Brain microvascular endothelial cell (primary cell): ENCODE measurements at regions not wholly inside any gene's neighbourhood (a gene's known extent, or its start where the extent isn't known, plus 50 kb on each side); places are given as distances from the start of the nearest gene placed in this dataset.

Source experiments
- DNase-seq: peaks from one replicate; pipeline ENCODE4 v3.0.0-alpha.2; 2020
- H3K27ac ChIP-seq: fragments of 250-450 bp; sonication (Bioruptor Pico); 2 replicates; pipeline ENCODE4 v1.5.1; 2020; ENCODE audit warnings: mild to moderate bottlenecking, moderate library complexity
- H3K27me3 ChIP-seq: fragments of 250-450 bp; sonication (Bioruptor Pico); replicated peaks from 2 replicates; pipeline ENCODE4 v1.5.1; 2020; ENCODE audit warnings: mild to moderate bottlenecking
- H3K36me3 ChIP-seq: fragments of 250-450 bp; sonication (Bioruptor Pico); replicated peaks from 2 replicates; pipeline ENCODE4 v1.5.1; 2020; ENCODE audit warnings: mild to moderate bottlenecking
- H3K4me3 ChIP-seq: 2 replicates; pipeline ENCODE4 v1.5.1; 2011; ENCODE audit warnings: low read depth, mild to moderate bottlenecking, control low read depth, low read length, moderate library complexity
- in situ Hi-C: cut with HindIII; loops from 2 replicates; pipeline ENCODE4 v1.10.0; 2017; ENCODE audit warnings: low sequenced_read_pairs, low pct_ligation_motif_present
- TF ChIP-seq, protein P1 (sequence below): IDR thresholded peaks from 2 replicates; pipeline ENCODE4 v1.5.1; 2011; ENCODE audit warnings: low read depth, mild to moderate bottlenecking, moderate library complexity, low read length, control low read depth, inconsistent platforms; ENCODE audit errors: missing control alignments

DNA sequence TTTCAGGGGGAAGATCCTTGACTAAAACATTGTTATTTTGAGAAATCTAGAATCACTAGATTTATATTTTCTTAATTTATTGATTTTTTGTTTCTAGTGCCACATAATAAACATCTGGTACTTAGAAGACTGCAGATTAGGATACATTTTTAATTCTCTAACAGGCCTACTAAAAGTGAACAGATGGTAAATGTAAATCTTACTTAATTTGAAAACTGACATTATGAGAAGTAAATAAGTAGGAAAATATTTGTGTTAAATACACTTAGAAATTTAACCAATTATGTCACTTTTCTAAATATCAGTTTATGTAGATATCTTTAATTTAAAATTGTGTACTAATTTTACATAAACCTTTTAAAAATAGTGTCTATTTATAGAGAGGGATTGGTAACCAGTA lies 2255.6 kb upstream of the PCDH20 start:
- DNase-seq, result no peak
- Histone ChIP-seq H3K27ac (no peak overlapping the region), H3K27me3 (no peaks in the 10 kb centered on the region), H3K4me3 (no peak overlapping the region), H3K36me3 (no peaks in the 10 kb centered on the region)
- TF ChIP-seq, protein P1, sequence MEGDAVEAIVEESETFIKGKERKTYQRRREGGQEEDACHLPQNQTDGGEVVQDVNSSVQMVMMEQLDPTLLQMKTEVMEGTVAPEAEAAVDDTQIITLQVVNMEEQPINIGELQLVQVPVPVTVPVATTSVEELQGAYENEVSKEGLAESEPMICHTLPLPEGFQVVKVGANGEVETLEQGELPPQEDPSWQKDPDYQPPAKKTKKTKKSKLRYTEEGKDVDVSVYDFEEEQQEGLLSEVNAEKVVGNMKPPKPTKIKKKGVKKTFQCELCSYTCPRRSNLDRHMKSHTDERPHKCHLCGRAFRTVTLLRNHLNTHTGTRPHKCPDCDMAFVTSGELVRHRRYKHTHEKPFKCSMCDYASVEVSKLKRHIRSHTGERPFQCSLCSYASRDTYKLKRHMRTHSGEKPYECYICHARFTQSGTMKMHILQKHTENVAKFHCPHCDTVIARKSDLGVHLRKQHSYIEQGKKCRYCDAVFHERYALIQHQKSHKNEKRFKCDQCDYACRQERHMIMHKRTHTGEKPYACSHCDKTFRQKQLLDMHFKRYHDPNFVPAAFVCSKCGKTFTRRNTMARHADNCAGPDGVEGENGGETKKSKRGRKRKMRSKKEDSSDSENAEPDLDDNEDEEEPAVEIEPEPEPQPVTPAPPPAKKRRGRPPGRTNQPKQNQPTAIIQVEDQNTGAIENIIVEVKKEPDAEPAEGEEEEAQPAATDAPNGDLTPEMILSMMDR, result no peak
- in situ Hi-C loops, result no loop called here

DNA sequence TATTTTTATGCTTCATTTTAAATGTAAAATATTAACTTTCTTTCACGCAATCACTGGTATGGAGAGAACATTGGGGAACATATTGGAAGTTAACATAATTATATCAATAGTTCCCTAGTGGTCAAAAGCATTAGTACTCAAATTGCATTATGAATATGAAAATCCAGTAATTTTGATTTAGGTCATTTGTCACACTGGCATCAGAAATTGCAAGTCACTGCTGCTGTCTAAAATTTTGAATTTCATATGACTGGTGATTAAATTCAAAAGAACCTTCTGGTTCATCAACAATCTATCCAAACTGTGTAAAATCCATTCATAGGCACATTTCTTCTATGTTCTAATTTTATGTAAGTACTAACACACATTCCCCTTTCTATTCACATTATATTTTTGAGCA lies 2235.7 kb upstream of the PCDH20 start:
- in situ Hi-C loops, result no loop called here
- TF ChIP-seq, protein P1, result no peak

DNA sequence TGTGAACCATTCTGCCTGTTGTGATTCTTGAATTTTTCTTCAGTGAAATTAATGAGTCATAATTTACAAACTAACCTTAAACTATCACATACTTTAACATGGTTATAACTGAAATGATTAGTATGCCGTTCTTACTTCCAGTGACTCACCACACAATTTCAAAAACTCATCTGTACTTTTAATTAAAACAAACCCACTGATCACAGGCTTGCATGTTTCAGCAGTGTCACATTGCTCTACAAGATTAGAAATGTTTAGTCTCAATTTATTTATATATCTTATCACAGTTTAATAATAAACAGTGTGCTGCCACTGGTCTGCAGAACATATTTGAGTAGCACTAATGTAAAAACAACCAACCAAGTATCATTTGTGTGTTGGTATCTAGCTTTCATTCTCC lies 2227.9 kb upstream of the PCDH20 start:
- Histone ChIP-seq H3K36me3 (no peaks in the 10 kb centered on the region), H3K27ac (no peak overlapping the region), H3K27me3 (no peaks in the 10 kb centered on the region), H3K4me3 (no peak overlapping the region)
- in situ Hi-C loops, result no loop called here
- TF ChIP-seq, protein P1, result no peak
- DNase-seq, result no peak

More for the DNA sequence above, 2235.7 kb upstream of the PCDH20 start:
- Histone ChIP-seq H3K4me3 (no peak overlapping the region), H3K36me3 (no peaks in the 10 kb centered on the region), H3K27ac (no peak overlapping the region), H3K27me3 (no peaks in the 10 kb centered on the region)
- DNase-seq, result no peak

DNA sequence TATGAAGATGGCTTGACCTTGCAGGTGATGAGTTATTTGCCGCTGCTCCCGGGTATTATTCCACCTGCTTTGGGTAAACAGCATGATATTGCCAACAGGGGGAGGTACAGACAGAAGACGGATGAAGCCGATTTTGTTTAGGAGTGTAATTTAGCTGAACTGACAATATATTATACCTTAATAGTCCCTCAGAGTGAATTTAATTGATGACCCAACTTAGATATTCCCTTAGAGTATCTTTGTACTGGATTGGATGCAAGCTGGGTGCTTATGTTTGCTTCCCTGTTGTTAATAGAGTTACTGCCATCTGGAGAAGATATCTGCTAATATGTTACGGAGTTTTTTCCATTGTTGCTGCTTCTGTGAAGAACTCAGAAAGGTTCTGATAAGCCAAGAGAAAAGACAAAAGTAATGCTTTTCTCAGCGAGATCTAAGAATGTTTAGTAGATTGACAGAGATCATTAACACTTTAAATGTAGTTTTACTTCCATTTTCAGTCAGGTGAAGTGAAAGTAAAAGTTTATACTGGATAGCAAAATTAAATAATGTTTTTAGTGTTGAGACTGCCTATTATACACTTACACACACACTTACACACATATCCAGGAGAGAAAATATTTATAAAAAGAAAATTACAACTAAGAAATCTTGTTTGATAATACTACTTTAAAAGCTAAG lies 2220.8 kb upstream of the PCDH20 start:
- Histone ChIP-seq H3K36me3 (no peaks in the 10 kb centered on the region), H3K4me3 (no peak overlapping the region), H3K27ac (no peak overlapping the region), H3K27me3 (no peaks in the 10 kb centered on the region)
- in situ Hi-C loops, result no loop called here
- DNase-seq, result no peak
- TF ChIP-seq, protein P1, result peak; percentile 36

DNA sequence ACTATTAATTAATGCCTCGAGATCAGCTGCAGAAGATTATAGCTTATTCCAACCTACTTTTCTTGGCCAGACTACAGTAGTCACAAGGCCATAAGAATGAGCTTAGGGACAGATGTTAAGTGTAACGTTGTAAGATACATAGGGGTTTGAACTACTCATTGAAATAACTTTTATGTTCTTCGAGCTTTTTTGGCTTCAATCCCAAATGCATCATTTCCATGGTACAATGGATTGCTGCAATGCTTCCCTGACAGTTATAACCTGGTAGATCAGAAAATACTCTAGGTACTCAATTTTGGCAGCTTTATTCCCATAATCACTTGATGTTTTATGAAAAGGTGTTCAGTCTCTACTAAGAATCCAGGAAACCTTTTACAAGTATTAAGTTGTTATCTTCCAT lies 2216.7 kb upstream of the PCDH20 start:
- Histone ChIP-seq H3K27me3 (no peaks in the 10 kb centered on the region), H3K36me3 (no peaks in the 10 kb centered on the region), H3K4me3 (no peak overlapping the region), H3K27ac (no peak overlapping the region)
- TF ChIP-seq, protein P1, result no peak
- in situ Hi-C loops, result no loop called here
- DNase-seq, result no peak

DNA sequence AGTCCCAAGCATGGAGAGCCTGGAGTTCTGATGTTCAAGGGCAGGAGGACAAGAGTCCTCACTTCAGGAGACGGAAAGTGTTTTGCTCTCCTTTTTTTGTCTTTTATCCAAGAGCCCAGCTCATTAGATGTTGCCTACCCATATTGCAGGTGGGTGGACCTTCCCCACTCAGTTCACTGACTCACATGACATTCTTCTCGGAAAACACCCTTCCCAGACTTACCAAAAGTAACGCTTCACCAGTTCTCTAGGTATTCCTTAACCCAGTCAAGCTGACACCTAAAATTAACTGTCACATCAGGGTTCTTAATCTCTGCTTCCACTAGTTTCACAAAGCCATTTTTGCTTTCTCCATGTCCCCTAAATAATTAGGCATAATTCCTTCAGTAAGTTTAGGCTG lies 2215.4 kb upstream of the PCDH20 start:
- DNase-seq, result no peak
- no peaks in the 10 kb centered on the region for H3K27me3 ChIP-seq
- H3K27ac ChIP-seq, result no peak overlapping the region
- TF ChIP-seq, protein P1, result no peak
- in situ Hi-C loops, result no loop called here
- no peaks in the 10 kb centered on the region for H3K36me3 ChIP-seq
- H3K4me3 ChIP-seq, result no peak overlapping the region
